Neutrophil (primary cell): ENCODE measurements at regions not wholly inside any gene's neighbourhood (a gene's known extent, or its start where the extent isn't known, plus 50 kb on each side); places are given as distances from the start of the nearest gene placed in this dataset.

Experiments
- H3K27ac ChIP-seq: fragments of 200-600 bp; sonication (generic); 2 replicates; pipeline ENCODE4 v1.5.1; 2016; ENCODE audit warnings: mild to moderate bottlenecking, moderate library complexity
- H3K27me3 ChIP-seq: fragments of 200-600 bp; sonication (generic); 2 replicates; pipeline ENCODE4 v1.6.0; 2016; ENCODE audit warnings: mild to moderate bottlenecking
- H3K36me3 ChIP-seq: fragments of 200-600 bp; sonication (generic); 2 replicates; pipeline ENCODE4 v1.5.1; 2017
- H3K4me1 ChIP-seq, 2 experiments: fragments of 200-600 bp in 1 of 2; sonication (generic) in 1 of 2; 1 replicate in 1 of 2; 2 replicates in 1 of 2; pipeline versions ENCODE4 v1.5.1 to v1.6.1; 2013 to 2016; ENCODE audit warnings: low read depth in 1 of 2, low read length in 1 of 2, mild to moderate bottlenecking in 1 of 2, moderate library complexity in 1 of 2; ENCODE audit not compliant: control insufficient read depth in 1 of 2, insufficient read depth in 1 of 2
- H3K4me3 ChIP-seq, 2 experiments: fragments of 200-600 bp in 1 of 2; sonication (generic) in 1 of 2; 1 replicate in 1 of 2; 2 replicates in 1 of 2; pipeline ENCODE4 v1.5.1; 2013 to 2016; ENCODE audit warnings: low read depth in 1 of 2, low read length in 1 of 2, mild to moderate bottlenecking in 1 of 2, moderate library complexity in 1 of 2
- H3K9me3 ChIP-seq: fragments of 200-600 bp; sonication (generic); 2 replicates; pipeline ENCODE4 v1.5.1; 2016
- CTCF ChIP-seq: fragments of 200-600 bp; sonication (generic); IDR thresholded peaks from 2 replicates; pipeline ENCODE4 v1.5.1; 2016; ENCODE audit warnings: antibody characterized with exemption

- no peak for TF ChIP-seq CTCF
- Histone ChIP-seq H3K4me3 (no peak overlapping the region), H3K36me3 (no peaks in the 10 kb centered on the region), H3K27me3 (peaks cover 18% of the 10 kb centered on the region), H3K27ac (no peak overlapping the region), H3K4me1 (no peaks in the 10 kb centered on the region), H3K9me3 (no peaks in the 10 kb centered on the region)
Observed at GRCh38 chr12:111203969-111204368, 164.9 kb downstream of the PHETA1 start.

GRCh38 chr12:111203446-111203845, 165.4 kb downstream of the PHETA1 start:
- Histone ChIP-seq H3K27ac (no peak overlapping the region), H3K4me1 (no peaks in the 10 kb centered on the region), H3K4me3 (no peak overlapping the region), H3K36me3 (no peaks in the 10 kb centered on the region), H3K9me3 (no peaks in the 10 kb centered on the region), H3K27me3 (peaks cover 18% of the 10 kb centered on the region)
- no peak for TF ChIP-seq CTCF

GRCh38 chr12:111202237-111202915, 166.5 kb downstream of the PHETA1 start:
- Histone ChIP-seq H3K36me3 (no peaks in the 10 kb centered on the region), H3K27ac (no peak overlapping the region), H3K4me1 (no peaks in the 10 kb centered on the region), H3K27me3 (peaks cover 18% of the 10 kb centered on the region), H3K9me3 (no peaks in the 10 kb centered on the region), H3K4me3 (no peak overlapping the region)
- TF ChIP-seq CTCF, result no peak

- H3K4me1 ChIP-seq, result peaks cover 3 to 5% of the 10 kb centered on the region in 2 experiments
Observed at GRCh38 chr12:111201495-111202236, 167.2 kb downstream of the PHETA1 start.

GRCh38 chr12:111201036-111201435, 167.9 kb downstream of the PHETA1 start:
- no peak for TF ChIP-seq CTCF

More at GRCh38 chr12:111201495-111202236, 167.2 kb downstream of the PHETA1 start:
- Histone ChIP-seq H3K36me3 (no peaks in the 10 kb centered on the region), H3K9me3 (no peaks in the 10 kb centered on the region), H3K27ac (no peak overlapping the region), H3K27me3 (peaks cover 18% of the 10 kb centered on the region), H3K4me3 (no peak overlapping the region)
- TF ChIP-seq CTCF, result no peak

More at GRCh38 chr12:111201036-111201435, 167.9 kb downstream of the PHETA1 start:
- Histone ChIP-seq H3K4me1 (peaks cover 10 to 12% of the 10 kb centered on the region in 2 experiments), H3K9me3 (no peaks in the 10 kb centered on the region), H3K27me3 (peaks cover 18% of the 10 kb centered on the region), H3K36me3 (no peaks in the 10 kb centered on the region), H3K27ac (no peak overlapping the region), H3K4me3 (no peak overlapping the region)
